ENCODE measurements at regions not wholly inside any gene's neighbourhood (a gene's known extent, or its start where the extent isn't known, plus 50 kb on each side); places are given as distances from the start of the nearest gene placed in this dataset.

DNA sequence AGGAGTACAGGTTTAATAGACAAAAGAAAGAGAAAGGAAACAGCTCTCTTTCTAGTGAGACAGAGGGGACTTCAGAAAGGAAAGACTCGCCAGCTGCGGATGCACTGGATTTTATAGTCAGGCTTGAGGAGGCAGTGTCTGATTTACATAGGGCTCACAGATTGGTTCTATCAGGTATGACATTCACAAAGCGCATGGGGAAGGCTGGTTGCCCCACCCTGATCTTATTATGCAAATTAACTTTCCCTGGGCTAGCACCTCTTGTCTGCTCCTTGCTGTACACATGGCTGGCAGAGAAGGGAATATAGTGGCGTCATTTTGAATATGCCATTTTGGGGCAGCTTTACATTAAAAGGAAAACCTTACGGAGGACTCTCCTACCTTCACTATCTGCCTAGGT, 938.4 kb upstream of the SEMA6D start:
- TF ChIP-seq CTCF (IDR thresholded peaks at IDR 0.05 in 2 of 3, conservative IDR thresholded peaks at IDR 0.05 in 1 of 3; ENCODE audit: control insufficient read depth in 2 of 3, extremely low read depth in 1 of 3, insufficient read depth in 1 of 3, low read depth in 3 of 3, low read length in 3 of 3) (no peak), SUPT20H (IDR thresholded peaks at IDR 0.05; ENCODE audit: borderline replicate concordance, control insufficient read depth, low read depth, low read length) (no peak), ZBED1 (IDR thresholded peaks at IDR 0.05; ENCODE audit: borderline replicate concordance) (no peak), POLR2AphosphoS5 (IDR thresholded peaks at IDR 0.05; ENCODE audit: low read length) (no peak), MAX (IDR thresholded peaks at IDR 0.05; ENCODE audit: low read depth, low read length) (no peak), EP300 (IDR thresholded peaks at IDR 0.05; ENCODE audit: borderline replicate concordance in 1 of 2, control insufficient read depth in 1 of 2, low read depth in 2 of 2, low read length in 2 of 2) (no peak), SIN3A (IDR thresholded peaks at IDR 0.05; ENCODE audit: low read depth, low read length) (no peak), RAD21 (IDR thresholded peaks at IDR 0.05; ENCODE audit: insufficient read depth, low read depth, low read length) (no peak)
- TF ChIP-seq, protein P1, sequence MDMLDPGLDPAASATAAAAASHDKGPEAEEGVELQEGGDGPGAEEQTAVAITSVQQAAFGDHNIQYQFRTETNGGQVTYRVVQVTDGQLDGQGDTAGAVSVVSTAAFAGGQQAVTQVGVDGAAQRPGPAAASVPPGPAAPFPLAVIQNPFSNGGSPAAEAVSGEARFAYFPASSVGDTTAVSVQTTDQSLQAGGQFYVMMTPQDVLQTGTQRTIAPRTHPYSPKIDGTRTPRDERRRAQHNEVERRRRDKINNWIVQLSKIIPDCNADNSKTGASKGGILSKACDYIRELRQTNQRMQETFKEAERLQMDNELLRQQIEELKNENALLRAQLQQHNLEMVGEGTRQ (IDR thresholded peaks at IDR 0.05; ENCODE audit: borderline replicate concordance, low read depth, low read length) = no peak

Measured in GM12878 (cell line).